OCI-LY1 (cell line): ENCODE measurements at regions not wholly inside any gene's neighbourhood (a gene's known extent, or its start where the extent isn't known, plus 50 kb on each side); places are given as distances from the start of the nearest gene placed in this dataset.

ENCODE experiments used
- CTCF ChIP-seq: fragments of 200-600 bp; sonication (generic), shearing (Covaris generic); IDR thresholded peaks from 2 replicates; pipeline ENCODE4 v1.5.1; 2017; ENCODE audit warnings: mild to moderate bottlenecking, antibody characterized with exemption, low read length, moderate library complexity, mixed read lengths
- EZH2 ChIP-seq: fragments of 200-600 bp; sonication (generic), shearing (Covaris generic); IDR thresholded peaks from 2 replicates; pipeline ENCODE4 v1.8.0; 2017; ENCODE audit warnings: borderline replicate concordance, mixed run types, mild to moderate bottlenecking, antibody characterized with exemption, low read length, moderate library complexity, mixed read lengths

DNA sequence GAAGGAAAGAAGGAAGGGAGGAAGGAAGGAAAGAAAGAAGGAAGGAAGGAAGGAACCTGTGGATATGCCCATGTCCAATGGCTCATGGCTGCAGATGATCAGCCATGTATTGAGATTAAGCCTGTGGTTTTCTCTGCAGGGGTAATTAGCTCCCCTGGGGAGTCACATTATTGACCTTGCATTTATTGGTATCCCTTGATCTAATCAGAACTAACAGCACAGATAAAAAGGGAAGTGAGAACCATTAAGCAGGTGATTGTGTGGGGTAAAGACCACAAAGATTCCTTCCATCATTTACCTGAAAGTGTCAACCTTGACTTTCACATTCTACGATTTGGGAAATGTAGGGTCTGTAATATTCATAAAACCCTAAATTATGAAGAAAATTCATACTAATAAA, 390.7 kb downstream of the BRINP2 start:
- no peak for TF ChIP-seq CTCF
- TF ChIP-seq EZH2, result no peak
